GM13977 (cell line): ENCODE measurements at regions not wholly inside any gene's neighbourhood (a gene's known extent, or its start where the extent isn't known, plus 50 kb on each side); places are given as distances from the start of the nearest gene placed in this dataset.

Source experiments
- DNase-seq: peaks from one replicate; pipeline ENCODE4 v3.0.0; 2012; ENCODE audit warnings: low spot score
- in situ Hi-C: fragments of 300-500 bp; cut with MboI; formaldehyde crosslinking; loops from one replicate; pipeline ENCODE4 v1.12.0; 2022; ENCODE audit warnings: low sequenced_read_pairs, low pct_unique_long_range_greater_than_20kb, mixed read lengths, inconsistent platforms; ENCODE audit not compliant: unreplicated experiment
- TF ChIP-seq, protein P1 (sequence below): IDR thresholded peaks from 2 replicates; pipeline ENCODE4 v1.5.1; 2012; ENCODE audit warnings: mild to moderate bottlenecking, control low read depth; ENCODE audit not compliant: insufficient read depth; ENCODE audit errors: extremely low read depth, missing control alignments

- DNase-seq, result no peak
- in situ Hi-C loops, result no loop called here
- TF ChIP-seq, protein P1, sequence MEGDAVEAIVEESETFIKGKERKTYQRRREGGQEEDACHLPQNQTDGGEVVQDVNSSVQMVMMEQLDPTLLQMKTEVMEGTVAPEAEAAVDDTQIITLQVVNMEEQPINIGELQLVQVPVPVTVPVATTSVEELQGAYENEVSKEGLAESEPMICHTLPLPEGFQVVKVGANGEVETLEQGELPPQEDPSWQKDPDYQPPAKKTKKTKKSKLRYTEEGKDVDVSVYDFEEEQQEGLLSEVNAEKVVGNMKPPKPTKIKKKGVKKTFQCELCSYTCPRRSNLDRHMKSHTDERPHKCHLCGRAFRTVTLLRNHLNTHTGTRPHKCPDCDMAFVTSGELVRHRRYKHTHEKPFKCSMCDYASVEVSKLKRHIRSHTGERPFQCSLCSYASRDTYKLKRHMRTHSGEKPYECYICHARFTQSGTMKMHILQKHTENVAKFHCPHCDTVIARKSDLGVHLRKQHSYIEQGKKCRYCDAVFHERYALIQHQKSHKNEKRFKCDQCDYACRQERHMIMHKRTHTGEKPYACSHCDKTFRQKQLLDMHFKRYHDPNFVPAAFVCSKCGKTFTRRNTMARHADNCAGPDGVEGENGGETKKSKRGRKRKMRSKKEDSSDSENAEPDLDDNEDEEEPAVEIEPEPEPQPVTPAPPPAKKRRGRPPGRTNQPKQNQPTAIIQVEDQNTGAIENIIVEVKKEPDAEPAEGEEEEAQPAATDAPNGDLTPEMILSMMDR, result no peak
Measured at GRCh38 chr4:123827511-123827910, 430.9 kb downstream of the SPRY1 start.

DNA sequence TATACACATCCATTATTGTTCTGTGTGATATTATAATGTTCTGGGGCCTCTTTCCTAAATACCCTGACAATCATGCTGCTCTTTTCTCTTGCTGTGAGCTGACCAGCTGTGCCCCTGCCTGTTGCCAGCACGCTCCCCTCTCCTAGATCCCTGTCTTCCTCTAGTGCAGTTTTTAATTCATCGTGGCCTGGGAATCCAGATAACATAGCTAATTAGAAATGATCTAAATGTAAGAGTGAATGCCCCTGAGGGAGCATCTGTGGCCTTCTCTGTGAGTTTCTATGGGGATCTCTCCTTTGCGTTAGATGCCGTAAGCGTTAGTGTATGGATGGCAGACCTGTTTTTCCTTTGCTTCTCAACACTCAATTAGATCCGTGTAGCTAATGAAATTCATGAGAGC, 434.3 kb downstream of the SPRY1 start:
- in situ Hi-C loops, result no loop called here
- TF ChIP-seq, protein P1, result no peak
- DNase-seq, result no peak

DNA sequence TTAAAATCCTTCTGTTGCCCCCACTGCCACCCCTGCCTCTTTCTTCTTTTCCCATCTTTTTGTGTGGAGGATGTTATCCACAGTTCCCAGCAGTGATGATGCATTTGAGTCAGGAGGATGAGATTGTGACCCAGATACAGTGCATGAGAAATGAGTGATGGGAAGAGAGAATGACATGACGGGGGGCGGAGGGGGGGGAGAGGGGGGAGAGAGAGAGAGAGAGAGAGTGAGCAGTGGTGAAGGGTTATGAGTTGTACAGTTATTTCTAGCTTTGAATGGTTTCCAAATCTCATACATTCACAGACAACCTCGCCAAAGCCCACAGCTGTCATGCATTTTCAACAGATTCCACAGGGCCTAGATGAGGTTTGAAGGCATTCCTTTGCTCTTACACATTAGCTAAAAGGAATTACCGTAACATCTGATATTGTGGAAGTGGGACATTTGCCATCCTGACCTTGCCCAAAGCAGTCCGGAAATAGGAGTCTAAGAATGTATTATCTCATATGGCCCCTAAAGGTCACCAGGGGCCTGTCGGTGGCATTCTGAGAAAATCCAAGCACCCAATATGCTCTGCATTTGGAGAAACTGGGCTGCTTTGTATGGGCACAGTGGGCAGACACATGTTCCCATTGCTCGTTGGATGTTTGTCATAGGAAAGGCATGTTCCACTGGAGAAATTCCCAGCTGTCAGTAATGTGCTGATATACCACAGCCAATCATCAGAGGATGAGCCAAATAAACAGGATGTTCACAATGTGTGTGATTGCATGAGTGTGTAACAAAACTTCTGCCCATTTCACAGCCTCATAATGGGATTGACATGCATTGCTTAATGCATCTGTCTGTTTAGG, 435.8 kb downstream of the SPRY1 start:
- DNase-seq, result no peak

DNA sequence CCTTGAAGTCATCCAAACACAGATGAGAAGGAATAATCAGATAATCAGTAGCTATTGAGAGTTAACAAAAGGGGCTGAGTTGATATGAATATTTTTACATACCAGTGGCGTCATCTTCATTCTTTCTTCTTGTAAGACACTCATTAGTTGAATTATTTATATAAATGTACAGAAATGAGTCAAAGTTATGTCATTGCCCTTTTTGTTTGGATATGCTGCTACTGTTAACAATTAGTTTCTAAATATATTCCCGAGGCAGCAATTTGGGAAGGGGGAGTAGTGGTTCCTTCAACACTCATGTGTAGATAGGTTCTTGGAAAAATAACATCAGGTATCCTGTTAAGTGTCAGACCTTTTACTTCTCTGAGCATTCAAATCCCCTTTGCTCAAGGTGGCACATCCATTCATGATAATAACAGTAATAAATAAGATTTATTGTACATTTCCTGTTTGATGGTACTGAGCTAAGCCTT, 436.6 kb downstream of the SPRY1 start:
- in situ Hi-C loops, result no loop called here
- DNase-seq, result no peak
- TF ChIP-seq, protein P1, result no peak

More for the DNA sequence above, 435.8 kb downstream of the SPRY1 start:
- in situ Hi-C loops, result no loop called here
- TF ChIP-seq, protein P1, result no peak

- no peak for DNase-seq
- in situ Hi-C loops, result no loop called here
- TF ChIP-seq, protein P1, result no peak
Measured at GRCh38 chr4:123835831-123836590, 439.4 kb downstream of the SPRY1 start.

DNA sequence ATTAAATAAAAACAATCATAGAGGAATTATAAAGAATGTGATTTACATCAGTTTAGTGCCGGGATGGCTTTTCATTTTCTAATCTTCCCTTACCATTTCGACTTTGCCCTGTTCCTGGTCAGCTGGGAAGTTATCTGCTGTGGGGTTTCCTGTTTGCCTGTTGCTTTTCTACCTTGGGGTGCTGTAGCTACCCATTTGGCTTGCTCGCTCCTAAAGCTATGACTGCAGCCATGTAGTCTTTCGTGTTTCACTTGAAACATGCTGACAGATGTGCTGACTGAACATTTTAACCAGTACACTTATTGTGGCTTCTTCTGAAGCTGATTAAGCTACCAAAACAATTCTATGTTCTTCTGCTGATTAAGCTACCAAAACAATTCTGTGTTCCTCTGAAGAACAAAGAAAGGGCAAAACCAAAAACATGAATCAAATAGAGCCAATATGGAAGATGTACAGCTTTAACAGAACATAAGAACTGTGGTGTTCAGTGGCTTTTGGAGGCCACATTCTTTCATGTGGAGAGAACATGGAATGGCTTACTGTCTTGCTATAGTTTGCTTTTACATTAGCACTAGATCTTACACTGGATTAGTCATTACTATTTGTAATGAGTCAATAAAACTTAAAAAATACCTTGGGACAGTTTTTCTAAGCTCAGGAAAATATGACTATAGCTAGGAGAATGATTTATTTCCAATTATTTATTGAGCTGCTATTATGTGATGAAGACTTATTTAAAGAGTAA, 440.4 kb downstream of the SPRY1 start:
- no peak for DNase-seq
- TF ChIP-seq, protein P1, result no peak
- in situ Hi-C loops, result no loop called here
